ENCODE measurements at regions not wholly inside any gene's neighbourhood (a gene's known extent, or its start where the extent isn't known, plus 50 kb on each side); places are given as distances from the start of the nearest gene placed in this dataset.

DNA sequence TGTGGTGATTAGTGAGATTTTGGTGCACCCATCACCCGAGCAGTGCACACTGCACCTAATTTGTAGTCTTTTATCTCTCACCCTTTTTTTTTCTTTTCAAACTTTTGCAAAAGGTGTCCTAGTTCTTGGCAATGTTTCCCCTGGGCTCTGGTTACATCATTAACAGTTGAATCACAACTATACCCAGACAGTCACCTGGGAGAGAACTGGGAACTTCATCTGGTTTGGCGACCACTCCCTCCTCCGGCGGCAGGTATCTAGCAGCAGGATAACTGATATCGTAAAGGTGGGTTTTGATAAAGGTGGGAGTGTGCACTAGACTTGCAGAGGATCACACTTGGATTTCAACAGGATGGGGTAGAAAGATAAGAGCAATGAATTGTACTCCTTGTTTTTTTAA, 140.5 kb downstream of the CHIC2 start:
- TF ChIP-seq, protein P1, sequence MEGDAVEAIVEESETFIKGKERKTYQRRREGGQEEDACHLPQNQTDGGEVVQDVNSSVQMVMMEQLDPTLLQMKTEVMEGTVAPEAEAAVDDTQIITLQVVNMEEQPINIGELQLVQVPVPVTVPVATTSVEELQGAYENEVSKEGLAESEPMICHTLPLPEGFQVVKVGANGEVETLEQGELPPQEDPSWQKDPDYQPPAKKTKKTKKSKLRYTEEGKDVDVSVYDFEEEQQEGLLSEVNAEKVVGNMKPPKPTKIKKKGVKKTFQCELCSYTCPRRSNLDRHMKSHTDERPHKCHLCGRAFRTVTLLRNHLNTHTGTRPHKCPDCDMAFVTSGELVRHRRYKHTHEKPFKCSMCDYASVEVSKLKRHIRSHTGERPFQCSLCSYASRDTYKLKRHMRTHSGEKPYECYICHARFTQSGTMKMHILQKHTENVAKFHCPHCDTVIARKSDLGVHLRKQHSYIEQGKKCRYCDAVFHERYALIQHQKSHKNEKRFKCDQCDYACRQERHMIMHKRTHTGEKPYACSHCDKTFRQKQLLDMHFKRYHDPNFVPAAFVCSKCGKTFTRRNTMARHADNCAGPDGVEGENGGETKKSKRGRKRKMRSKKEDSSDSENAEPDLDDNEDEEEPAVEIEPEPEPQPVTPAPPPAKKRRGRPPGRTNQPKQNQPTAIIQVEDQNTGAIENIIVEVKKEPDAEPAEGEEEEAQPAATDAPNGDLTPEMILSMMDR (IDR thresholded peaks at IDR 0.05; ENCODE audit: poor library complexity, severe bottlenecking) = no peak
- TF ChIP-seq, protein P2, sequence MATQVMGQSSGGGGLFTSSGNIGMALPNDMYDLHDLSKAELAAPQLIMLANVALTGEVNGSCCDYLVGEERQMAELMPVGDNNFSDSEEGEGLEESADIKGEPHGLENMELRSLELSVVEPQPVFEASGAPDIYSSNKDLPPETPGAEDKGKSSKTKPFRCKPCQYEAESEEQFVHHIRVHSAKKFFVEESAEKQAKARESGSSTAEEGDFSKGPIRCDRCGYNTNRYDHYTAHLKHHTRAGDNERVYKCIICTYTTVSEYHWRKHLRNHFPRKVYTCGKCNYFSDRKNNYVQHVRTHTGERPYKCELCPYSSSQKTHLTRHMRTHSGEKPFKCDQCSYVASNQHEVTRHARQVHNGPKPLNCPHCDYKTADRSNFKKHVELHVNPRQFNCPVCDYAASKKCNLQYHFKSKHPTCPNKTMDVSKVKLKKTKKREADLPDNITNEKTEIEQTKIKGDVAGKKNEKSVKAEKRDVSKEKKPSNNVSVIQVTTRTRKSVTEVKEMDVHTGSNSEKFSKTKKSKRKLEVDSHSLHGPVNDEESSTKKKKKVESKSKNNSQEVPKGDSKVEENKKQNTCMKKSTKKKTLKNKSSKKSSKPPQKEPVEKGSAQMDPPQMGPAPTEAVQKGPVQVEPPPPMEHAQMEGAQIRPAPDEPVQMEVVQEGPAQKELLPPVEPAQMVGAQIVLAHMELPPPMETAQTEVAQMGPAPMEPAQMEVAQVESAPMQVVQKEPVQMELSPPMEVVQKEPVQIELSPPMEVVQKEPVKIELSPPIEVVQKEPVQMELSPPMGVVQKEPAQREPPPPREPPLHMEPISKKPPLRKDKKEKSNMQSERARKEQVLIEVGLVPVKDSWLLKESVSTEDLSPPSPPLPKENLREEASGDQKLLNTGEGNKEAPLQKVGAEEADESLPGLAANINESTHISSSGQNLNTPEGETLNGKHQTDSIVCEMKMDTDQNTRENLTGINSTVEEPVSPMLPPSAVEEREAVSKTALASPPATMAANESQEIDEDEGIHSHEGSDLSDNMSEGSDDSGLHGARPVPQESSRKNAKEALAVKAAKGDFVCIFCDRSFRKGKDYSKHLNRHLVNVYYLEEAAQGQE (IDR thresholded peaks at IDR 0.05; ENCODE audit: borderline replicate concordance) = no peak
- no peak for TF ChIP-seq POLR2AphosphoS5 (IDR thresholded peaks at IDR 0.05)
- no peak for TF ChIP-seq EP300 (conservative IDR thresholded peaks at IDR 0.05; ENCODE audit: poor library complexity, severe bottlenecking)
- no peak for TF ChIP-seq EZH2 (IDR thresholded peaks at IDR 0.05; ENCODE audit: borderline replicate concordance, insufficient read depth, low read length, poor library complexity, severe bottlenecking)
- TF ChIP-seq MXI1 (conservative IDR thresholded peaks at IDR 0.05; ENCODE audit: poor library complexity, severe bottlenecking) = no peak
